ENCODE measurements at regions not wholly inside any gene's neighbourhood (a gene's known extent, or its start where the extent isn't known, plus 50 kb on each side); places are given as distances from the start of the nearest gene placed in this dataset.
"Not testable (repeated sequence)": the region's sequence is repeated elsewhere in the genome, so short reads cannot be mapped to it uniquely, and the experiment has no call there.

- H3K4me3 Mint-ChIP-seq; H3K27ac Mint-ChIP-seq; H3K4me1 Mint-ChIP-seq (ENCODE audit: low read depth in 2 of 2): not testable (repeated sequence)
Observed at GRCh38 chr2:18266699-18267098, 293.8 kb downstream of the RDH14 start.

GRCh38 chr2:18265614-18266586, 294.6 kb downstream of the RDH14 start:
- no peaks in the 10 kb centered on the region for H3K36me3 Mint-ChIP-seq (ENCODE audit: insufficient read depth)
- H3K9me3 Mint-ChIP-seq, result peaks cover 0 to 3% of the 10 kb centered on the region in 2 donors
- DNase-seq, result no peak
- ATAC-seq (replicated peaks), result no peak
- no peaks in the 10 kb centered on the region for H3K4me1 Mint-ChIP-seq (ENCODE audit: low read depth in 2 of 2)
- H3K4me3 Mint-ChIP-seq, result no peak overlapping the region
- H3K27ac Mint-ChIP-seq, result no peak overlapping the region
- H3K27me3 Mint-ChIP-seq, result no peaks in the 10 kb centered on the region

More at GRCh38 chr2:18266699-18267098, 293.8 kb downstream of the RDH14 start:
- H3K27me3 Mint-ChIP-seq; DNase-seq; ATAC-seq (replicated peaks); H3K36me3 Mint-ChIP-seq (ENCODE audit: insufficient read depth); H3K9me3 Mint-ChIP-seq: not testable (repeated sequence)

GRCh38 chr2:18262601-18263000, 297.9 kb downstream of the RDH14 start:
- H3K4me1 Mint-ChIP-seq (ENCODE audit: low read depth in 2 of 2), result no peaks in the 10 kb centered on the region
- H3K27me3 Mint-ChIP-seq, result no peaks in the 10 kb centered on the region
- peaks cover 0 to 3% of the 10 kb centered on the region in 2 donors for H3K9me3 Mint-ChIP-seq
- ATAC-seq (replicated peaks), result no peak
- H3K36me3 Mint-ChIP-seq (ENCODE audit: insufficient read depth), result no peaks in the 10 kb centered on the region
- DNase-seq, result no peak
- H3K27ac Mint-ChIP-seq, result no peak overlapping the region
- H3K4me3 Mint-ChIP-seq, result no peak overlapping the region

- Mint-ChIP-seq H3K9me3 (peaks cover 0 to 3% of the 10 kb centered on the region in 2 donors), H3K27me3 (no peaks in the 10 kb centered on the region), H3K4me3 (no peak overlapping the region), H3K36me3 (ENCODE audit: insufficient read depth) (no peaks in the 10 kb centered on the region), H3K27ac (no peak overlapping the region), H3K4me1 (ENCODE audit: low read depth in 2 of 2) (no peaks in the 10 kb centered on the region)
- ATAC-seq (replicated peaks) (no peak), DNase-seq (no peak)
Observed at GRCh38 chr2:18253686-18254197, 306.7 kb downstream of the RDH14 start.

GRCh38 chr2:18251486-18251885, 309.0 kb downstream of the RDH14 start:
- Mint-ChIP-seq H3K4me3 (no peak overlapping the region), H3K36me3 (ENCODE audit: insufficient read depth) (no peaks in the 10 kb centered on the region), H3K27me3 (no peaks in the 10 kb centered on the region), H3K9me3 (peaks cover 0 to 3% of the 10 kb centered on the region in 2 donors), H3K27ac (no peak overlapping the region), H3K4me1 (ENCODE audit: low read depth in 2 of 2) (no peaks in the 10 kb centered on the region)
- ATAC-seq (replicated peaks), result no peak
- no peak for DNase-seq

- H3K27me3 Mint-ChIP-seq, result no peaks in the 10 kb centered on the region
- ATAC-seq (replicated peaks) (no peak), DNase-seq (no peak)
- H3K27ac Mint-ChIP-seq, result no peak overlapping the region
- H3K9me3 Mint-ChIP-seq, result no peaks in the 10 kb centered on the region
- H3K4me1 Mint-ChIP-seq (ENCODE audit: low read depth in 2 of 2), result no peaks in the 10 kb centered on the region
- no peak overlapping the region for H3K4me3 Mint-ChIP-seq
- no peaks in the 10 kb centered on the region for H3K36me3 Mint-ChIP-seq (ENCODE audit: insufficient read depth)
Observed at GRCh38 chr2:18247282-18248110, 313.0 kb downstream of the RDH14 start.

- ATAC-seq (replicated peaks) (no peak), DNase-seq (no peak)
- Mint-ChIP-seq H3K4me3 (no peak overlapping the region), H3K27me3 (no peaks in the 10 kb centered on the region), H3K27ac (no peak overlapping the region), H3K4me1 (ENCODE audit: low read depth in 2 of 2) (no peaks in the 10 kb centered on the region), H3K36me3 (ENCODE audit: insufficient read depth) (no peaks in the 10 kb centered on the region), H3K9me3 (no peaks in the 10 kb centered on the region)
Observed at GRCh38 chr2:18245375-18245774, 315.1 kb downstream of the RDH14 start.

- H3K36me3 Mint-ChIP-seq (ENCODE audit: insufficient read depth), result no peaks in the 10 kb centered on the region
- H3K4me1 Mint-ChIP-seq (ENCODE audit: low read depth in 2 of 2), result no peaks in the 10 kb centered on the region
- DNase-seq (no peak), ATAC-seq (replicated peaks) (no peak)
- H3K27ac Mint-ChIP-seq, result no peak overlapping the region
- no peaks in the 10 kb centered on the region for H3K9me3 Mint-ChIP-seq
- H3K27me3 Mint-ChIP-seq, result no peaks in the 10 kb centered on the region
- no peak overlapping the region for H3K4me3 Mint-ChIP-seq
Observed at GRCh38 chr2:18244845-18245244, 315.6 kb downstream of the RDH14 start.

GRCh38 chr2:18243816-18244215, 316.6 kb downstream of the RDH14 start:
- Mint-ChIP-seq H3K4me3 (no peak overlapping the region), H3K4me1 (ENCODE audit: low read depth in 2 of 2) (no peaks in the 10 kb centered on the region), H3K27me3 (no peaks in the 10 kb centered on the region), H3K36me3 (ENCODE audit: insufficient read depth) (no peaks in the 10 kb centered on the region), H3K27ac (no peak overlapping the region), H3K9me3 (no peaks in the 10 kb centered on the region)
- no peak for ATAC-seq (replicated peaks)
- no peak for DNase-seq

- H3K36me3 Mint-ChIP-seq (ENCODE audit: insufficient read depth), result no peaks in the 10 kb centered on the region
- H3K27me3 Mint-ChIP-seq, result no peaks in the 10 kb centered on the region
- H3K4me1 Mint-ChIP-seq (ENCODE audit: low read depth in 2 of 2), result no peaks in the 10 kb centered on the region
- no peak overlapping the region for H3K27ac Mint-ChIP-seq
- no peaks in the 10 kb centered on the region for H3K9me3 Mint-ChIP-seq
- DNase-seq, result no peak
- ATAC-seq (replicated peaks), result no peak
- H3K4me3 Mint-ChIP-seq, result no peak overlapping the region
Observed at GRCh38 chr2:18242716-18243115, 317.7 kb downstream of the RDH14 start.

GRCh38 chr2:18238209-18238608, 322.2 kb downstream of the RDH14 start:
- H3K4me1 Mint-ChIP-seq (ENCODE audit: low read depth in 2 of 2), result no peaks in the 10 kb centered on the region
- no peak overlapping the region for H3K27ac Mint-ChIP-seq
- ATAC-seq (replicated peaks), result no peak
- no peak for DNase-seq
- no peaks in the 10 kb centered on the region for H3K9me3 Mint-ChIP-seq
- no peak overlapping the region for H3K4me3 Mint-ChIP-seq
- no peaks in the 10 kb centered on the region for H3K27me3 Mint-ChIP-seq
- H3K36me3 Mint-ChIP-seq (ENCODE audit: insufficient read depth), result no peaks in the 10 kb centered on the region

GRCh38 chr2:18237298-18237697, 323.2 kb downstream of the RDH14 start:
- DNase-seq (no peak), ATAC-seq (replicated peaks) (no peak)
- Mint-ChIP-seq H3K27me3 (no peaks in the 10 kb centered on the region), H3K36me3 (ENCODE audit: insufficient read depth) (no peaks in the 10 kb centered on the region), H3K27ac (no peak overlapping the region), H3K9me3 (no peaks in the 10 kb centered on the region), H3K4me1 (ENCODE audit: low read depth in 2 of 2) (no peaks in the 10 kb centered on the region), H3K4me3 (no peak overlapping the region)

- Mint-ChIP-seq H3K4me3 (no peak overlapping the region), H3K27me3 (no peaks in the 10 kb centered on the region), H3K9me3 (no peaks in the 10 kb centered on the region), H3K36me3 (ENCODE audit: insufficient read depth) (no peaks in the 10 kb centered on the region), H3K27ac (no peak overlapping the region), H3K4me1 (ENCODE audit: low read depth in 2 of 2) (no peaks in the 10 kb centered on the region)
- ATAC-seq (replicated peaks) (no peak), DNase-seq (no peak)
Observed at GRCh38 chr2:18232731-18233438, 327.6 kb downstream of the RDH14 start.

Data from effector memory CD8-positive, alpha-beta T cell (primary cell).